ENCODE measurements at regions not wholly inside any gene's neighbourhood (a gene's known extent, or its start where the extent isn't known, plus 50 kb on each side); places are given as distances from the start of the nearest gene placed in this dataset.
"Not testable (repeated sequence)": the region's sequence is repeated elsewhere in the genome, so short reads cannot be mapped to it uniquely, and the experiment has no call there.

DNA sequence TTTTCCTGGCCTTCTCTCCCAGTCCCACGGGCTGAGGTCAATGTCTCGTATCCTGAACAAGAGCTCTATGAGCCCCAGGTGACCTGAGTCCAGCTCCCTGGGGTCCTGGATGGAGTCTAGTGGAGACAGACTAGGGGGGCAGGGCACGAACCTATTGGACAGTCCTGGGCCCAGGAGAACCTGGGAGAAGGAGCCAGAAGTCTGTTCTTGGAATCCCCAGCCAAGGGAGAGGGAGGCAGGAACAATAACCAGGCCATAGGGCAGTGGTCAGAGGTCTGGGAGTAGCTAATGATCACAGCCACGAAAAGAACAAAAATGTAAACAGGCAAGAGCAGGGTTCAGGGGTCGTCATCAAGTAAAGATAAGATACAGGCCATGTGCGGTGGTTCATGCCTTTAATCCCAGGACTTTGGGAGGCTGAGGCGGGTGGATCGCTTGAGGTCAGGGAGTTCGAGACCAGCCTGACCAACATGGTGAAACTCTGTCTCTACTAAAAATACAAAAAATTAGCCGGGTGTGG, 60.8 kb downstream of the COPRS start:
- DNase-seq (ENCODE audit: low read depth in 4 of 4, low spot score in 2 of 4) = no peak

DNA sequence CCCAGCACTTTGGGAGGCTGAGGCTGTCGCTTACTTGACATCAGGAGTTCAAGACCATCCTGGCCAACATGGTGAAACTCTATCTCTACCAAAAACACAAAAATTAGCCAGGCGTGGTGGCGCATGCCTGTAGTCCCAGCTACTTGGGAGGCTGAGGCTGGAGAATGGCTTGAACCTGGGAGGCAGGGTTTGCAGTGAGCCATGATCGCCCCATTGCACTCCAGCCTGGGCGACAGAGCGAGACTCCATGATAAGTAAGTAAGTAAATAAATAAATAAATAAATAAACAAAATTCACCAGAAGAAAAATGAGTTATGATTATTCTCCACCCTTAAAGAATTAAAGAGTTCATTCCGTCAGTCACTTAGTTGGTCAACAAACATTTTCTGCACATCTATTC, 63.1 kb downstream of the COPRS start:
- not testable (repeated sequence) for DNase-seq (ENCODE audit: low read depth in 4 of 4, low spot score in 2 of 4)

DNA sequence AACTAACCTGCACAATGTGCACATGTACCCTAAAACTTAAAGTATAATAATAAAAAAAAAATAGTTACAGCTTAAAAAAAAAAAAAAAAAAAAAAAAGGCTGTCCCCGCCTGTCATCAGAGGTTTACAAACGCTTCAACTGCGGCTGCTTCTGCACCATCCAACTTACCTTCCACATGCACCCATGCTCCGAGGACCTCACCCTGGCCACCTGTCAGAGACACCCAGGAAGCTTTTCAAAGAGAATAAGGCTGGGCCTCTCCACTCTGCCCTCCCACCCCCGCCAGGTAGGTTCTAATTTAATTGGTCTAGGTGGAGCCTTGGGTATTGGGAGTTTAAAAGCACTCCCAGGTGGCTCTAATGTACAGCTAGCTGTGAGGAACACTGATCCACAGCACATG, 64.9 kb downstream of the COPRS start:
- DNase-seq (ENCODE audit: low read depth in 4 of 4, low spot score in 2 of 4) = no peak

DNA sequence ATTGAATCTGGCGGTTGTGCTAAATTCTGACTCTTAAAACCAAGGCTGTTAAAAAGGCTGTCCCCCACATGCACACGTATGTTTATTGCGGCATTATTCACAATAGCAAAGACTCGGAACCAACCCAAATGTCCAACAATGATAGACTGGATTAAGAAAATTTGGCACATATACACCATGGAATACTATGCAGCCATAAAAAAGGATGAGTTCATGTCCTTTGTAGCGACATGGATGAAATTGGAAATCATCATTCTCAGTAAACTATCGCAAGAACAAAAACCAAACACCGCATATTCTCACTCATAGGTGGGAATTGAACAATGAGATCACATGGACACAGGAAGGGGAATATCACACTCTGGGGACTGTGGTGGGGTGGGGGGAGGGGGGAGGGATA, 65.4 kb downstream of the COPRS start:
- DNase-seq (ENCODE audit: low read depth in 4 of 4, low spot score in 2 of 4) = not testable (repeated sequence)

DNA sequence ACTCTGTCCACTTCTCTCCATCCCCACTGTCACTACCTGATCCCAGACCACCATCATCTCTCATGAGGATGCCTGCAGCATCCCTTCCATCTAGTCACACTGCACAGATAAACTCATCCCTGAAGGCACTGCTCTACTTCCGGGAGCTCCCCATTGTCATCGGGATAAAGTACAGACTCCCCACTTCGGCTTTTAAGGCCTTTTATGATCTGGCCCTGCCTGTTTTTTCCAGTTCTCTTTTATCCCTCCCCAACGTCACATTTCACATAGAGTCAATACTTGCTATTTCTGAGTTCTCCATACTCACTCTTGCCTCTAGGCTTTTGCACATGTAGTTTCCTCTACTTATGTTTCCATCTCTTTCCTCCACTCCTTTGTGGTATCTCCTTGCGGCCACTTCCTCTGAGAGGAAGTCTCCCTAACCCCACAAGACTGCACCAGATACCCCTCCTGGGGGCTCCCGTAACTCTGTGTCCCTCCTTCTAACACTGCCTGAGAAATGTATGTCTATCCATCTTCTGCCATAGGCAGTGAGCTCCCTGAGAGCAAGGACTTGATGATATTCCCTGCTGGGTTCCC, 66.9 kb downstream of the COPRS start:
- DNase-seq (ENCODE audit: low read depth in 4 of 4, low spot score in 2 of 4) = no peak

DNA sequence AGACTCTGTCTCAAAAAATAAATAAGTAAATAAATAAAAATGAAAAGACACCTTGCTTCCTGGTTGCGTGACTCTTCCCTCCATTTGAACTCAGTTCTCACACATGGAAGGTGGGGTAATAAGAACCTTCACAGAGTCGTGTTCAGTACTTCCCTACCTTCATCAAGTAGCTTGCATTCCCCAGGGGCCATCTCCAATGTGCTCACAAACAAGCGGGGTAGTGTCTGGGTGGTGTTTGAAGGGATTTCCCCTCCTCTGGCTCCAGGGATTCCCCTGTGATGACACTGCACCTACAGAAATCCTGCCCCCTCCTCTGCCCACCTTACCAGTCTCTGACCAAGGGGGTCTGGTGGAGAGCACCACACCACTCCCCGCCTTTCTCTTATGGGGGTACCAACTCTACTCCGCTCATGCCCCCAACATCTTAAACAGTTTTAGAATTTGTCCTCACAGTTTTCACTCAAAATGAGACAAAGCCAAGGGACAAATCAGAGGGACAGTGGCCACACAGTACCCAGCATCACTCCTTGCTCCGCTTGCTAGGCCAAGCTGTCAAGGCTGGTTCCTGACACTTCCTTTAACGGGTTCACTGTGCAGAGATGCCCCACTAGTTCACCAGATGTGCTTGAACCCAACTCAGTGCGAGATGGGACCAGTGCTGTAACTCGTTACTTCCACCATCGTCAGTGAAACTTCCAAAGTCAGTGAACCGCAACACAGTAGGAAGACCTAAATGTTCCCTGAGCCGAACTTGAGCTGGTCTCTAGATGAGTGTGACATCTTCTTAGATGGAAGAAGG, 69.1 kb downstream of the COPRS start:
- DNase-seq (ENCODE audit: low read depth in 4 of 4, low spot score in 2 of 4) = no peak

DNA sequence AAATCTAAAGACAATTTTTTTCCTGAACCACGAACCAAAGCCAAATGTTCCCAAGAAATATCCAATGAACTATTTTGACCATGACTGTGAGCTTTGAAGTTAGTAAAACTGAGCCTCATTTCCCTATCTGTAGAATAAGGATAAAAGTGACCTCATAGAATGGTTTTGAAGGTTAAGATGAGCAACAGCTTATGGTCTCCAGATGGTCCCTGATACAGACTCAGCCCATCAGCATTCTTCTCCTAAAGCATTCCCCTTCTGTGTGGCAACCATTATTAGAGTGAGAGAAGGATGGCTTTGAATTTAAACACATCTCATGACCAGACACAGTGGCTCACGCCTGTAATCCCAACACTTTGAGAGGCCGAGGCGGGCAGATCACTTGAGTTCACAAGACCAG, 70.1 kb downstream of the COPRS start:
- DNase-seq (ENCODE audit: low read depth in 4 of 4, low spot score in 2 of 4) = no peak

DNA sequence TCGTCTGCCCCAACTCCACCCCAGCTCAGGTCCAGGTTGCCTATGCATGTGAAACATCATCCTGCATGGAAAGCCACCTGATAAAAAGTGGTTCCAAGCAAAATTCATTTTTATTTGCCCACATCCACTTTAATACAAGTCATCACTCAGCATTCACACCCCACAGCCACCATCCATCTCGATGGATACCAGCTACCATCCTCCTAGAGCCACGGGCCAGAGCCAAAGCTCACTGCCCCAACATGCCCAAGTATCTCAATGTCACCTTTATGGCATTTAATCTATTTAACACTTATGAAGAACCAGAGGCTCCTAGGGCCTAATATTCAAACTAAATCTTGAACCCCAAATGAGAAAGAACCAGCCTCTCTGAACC, 70.5 kb downstream of the COPRS start:
- DNase-seq (ENCODE audit: low read depth in 4 of 4, low spot score in 2 of 4) = no peak

DNA sequence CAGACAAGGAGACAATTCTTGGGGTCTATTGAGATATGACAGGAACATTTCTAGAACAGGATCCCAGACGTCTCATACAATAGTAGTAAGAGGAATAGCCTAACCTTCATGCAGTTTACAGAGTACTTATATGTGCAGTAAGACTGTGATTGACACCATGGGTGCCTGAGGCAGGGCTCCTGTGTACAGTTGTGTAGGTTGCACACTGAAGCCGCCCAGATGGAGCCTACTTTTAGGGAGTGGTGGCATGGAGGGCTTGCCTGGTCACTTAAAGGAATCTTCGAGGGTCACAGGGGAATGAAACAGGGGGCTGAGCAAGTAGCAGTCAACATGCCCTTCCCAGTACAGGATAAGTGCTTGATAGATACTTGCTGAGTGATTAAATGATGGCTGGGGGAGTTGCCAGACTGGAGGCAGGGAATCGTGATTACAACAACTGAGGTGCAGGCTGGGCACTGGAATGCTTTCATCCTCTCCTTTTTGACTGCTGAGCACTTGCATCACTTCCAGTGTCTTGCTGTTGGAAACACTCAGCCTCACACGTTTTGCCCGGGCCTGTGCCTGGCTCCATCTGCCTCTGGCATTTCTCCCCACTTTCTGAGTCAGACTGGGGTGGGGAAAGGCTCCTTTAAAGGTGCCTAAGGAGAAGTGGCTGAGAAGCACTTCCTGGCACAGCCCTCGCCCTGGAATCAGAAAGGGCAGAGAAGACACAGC, 71.0 kb downstream of the COPRS start:
- no peak for DNase-seq (ENCODE audit: low read depth in 4 of 4, low spot score in 2 of 4)

DNA sequence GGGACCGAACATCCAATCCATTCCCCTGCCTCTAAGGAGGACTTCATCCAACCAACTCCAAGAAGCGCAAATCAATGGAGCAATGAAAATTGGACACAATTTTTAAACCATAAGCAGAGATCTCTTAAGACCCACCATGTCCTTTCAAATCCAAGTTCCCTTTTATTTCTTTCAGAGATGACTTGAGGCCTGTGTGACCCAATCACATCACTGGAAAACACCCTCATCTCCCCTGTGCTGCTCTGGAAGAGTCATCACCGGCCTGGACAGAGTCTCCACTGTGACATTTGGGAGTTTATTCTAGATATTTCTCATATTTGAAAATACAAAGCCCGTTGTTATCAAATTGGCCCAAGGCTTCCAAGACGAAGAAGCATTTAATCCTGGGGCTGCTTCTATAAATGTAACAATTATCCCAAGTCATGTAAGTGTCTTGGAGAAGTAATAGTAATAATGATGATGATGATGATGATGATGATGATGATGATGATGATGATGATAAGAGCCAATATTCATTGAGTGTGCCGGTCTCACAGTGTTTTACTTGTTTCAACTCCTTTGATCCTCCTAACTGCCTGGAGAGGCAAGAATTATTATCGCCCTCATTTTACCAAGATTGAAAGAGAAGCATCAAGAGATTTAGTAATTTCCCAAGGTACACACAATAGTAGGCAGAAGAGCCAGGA, 72.1 kb downstream of the COPRS start:
- no peak for DNase-seq (ENCODE audit: low read depth in 4 of 4, low spot score in 2 of 4)

DNA sequence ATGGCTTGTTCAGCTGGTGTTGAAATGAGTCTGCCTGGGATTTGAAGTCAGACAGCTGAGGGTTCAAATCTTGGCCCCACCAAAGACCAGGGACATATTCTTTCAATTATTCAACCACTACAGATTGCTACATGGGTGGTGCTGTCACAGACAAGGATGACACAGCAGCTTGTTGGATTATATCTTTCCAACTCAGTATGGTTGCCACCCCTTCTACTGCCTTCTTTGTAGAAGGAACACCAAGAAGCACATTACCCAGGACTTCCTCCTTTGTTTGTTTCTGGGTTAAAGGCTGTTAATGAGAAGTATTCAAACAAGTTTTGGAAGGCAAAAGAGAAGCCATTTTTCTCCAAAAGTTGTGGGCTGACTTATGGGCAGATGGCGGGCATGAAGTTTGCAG, 78.6 kb downstream of the COPRS start:
- no peak for DNase-seq (ENCODE audit: low read depth in 4 of 4, low spot score in 2 of 4)

DNA sequence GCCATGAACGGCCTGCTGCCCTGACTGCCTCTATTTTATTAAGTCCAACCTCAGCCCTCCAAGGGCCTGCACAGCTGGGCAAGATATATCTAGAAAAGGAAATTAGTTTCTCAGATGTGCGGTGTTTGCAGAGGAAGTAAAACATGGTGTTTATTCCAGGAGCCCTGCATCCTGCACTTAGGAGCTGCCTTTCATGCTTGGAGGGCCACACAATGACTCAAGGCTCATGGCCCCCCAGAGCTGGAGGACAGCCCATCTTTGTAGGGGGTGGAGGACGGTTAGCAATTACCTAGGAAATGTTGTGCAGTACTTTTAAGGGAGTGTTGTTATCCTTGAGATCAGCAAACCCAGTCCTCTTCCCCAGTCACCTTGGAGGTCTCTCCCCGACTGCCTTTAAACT, 80.5 kb downstream of the COPRS start:
- no peak for DNase-seq (ENCODE audit: low read depth in 4 of 4, low spot score in 2 of 4)

DNA sequence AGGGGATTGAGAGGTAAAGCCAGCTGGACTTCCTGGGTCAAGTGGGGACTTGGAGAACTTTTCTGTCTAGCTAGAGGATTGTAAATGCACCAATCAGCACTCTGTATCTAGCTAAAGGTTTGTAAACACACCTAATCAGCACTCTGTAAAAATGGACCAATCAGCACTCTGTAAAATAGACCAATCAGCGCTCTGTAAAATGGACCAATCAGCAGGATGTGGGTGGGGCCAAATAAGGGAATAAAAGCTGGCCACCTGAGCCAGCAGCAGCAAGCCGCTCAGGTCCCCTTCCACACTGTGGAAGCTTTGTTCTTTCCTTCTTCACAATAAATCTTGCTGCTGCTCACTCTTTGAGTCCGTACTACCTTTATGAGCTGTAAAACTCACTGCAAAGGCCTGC, 87.7 kb downstream of the COPRS start:
- not testable (repeated sequence) for DNase-seq (ENCODE audit: low read depth in 4 of 4, low spot score in 2 of 4)

DNA sequence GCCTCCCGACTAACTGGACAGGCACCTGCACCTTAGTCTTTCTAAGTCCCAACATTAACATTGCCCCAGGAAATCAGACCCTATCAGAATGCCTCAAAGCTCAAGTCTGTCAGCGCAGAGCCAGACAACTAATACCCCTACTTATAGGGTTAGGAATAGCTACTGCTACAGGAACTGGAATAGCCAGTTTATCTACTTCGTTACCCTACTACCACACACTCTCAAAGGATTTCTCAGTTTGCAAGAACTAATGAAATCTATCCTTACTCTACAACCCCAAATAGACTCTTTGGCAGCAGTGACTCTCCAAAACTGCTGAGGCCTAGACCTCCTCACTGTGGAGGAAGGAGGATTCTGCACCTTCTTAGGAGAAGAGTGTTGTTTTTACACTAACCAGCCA, 88.5 kb downstream of the COPRS start:
- DNase-seq (ENCODE audit: low read depth in 4 of 4, low spot score in 2 of 4) = not testable (repeated sequence)

DNA sequence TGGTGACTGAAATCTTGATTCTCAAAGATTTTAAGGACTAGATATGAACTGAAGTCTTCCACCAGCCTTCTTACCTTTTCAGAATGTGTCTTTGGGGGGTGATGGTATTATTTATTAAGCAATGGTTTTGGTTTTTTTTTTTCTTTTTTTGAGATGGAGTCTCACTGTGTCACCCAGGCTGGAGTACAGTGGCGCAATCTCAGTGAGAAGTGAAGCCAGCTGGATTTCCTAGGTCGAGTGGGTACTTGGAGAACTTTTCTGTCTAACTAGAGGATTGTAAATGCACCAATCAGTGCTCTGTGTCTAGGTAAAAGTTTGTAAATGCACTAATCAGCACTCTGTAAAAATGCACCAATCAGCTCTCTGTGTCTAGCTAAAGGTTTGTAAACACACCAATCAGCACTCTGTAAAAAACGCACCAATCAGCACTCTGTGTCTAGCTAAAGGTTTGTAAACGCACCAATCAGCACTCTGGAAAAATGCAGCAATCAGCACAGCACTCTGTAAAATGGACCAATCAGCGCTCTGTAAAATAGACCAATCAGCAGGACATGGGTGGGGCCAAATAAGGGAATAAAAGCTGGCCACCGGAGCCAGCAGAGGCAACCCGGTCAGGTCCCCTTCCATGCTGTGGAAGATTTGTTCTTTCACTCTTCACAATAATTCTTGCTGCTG, 97.1 kb downstream of the COPRS start:
- not testable (repeated sequence) for DNase-seq (ENCODE audit: low read depth in 4 of 4, low spot score in 2 of 4)

DNA sequence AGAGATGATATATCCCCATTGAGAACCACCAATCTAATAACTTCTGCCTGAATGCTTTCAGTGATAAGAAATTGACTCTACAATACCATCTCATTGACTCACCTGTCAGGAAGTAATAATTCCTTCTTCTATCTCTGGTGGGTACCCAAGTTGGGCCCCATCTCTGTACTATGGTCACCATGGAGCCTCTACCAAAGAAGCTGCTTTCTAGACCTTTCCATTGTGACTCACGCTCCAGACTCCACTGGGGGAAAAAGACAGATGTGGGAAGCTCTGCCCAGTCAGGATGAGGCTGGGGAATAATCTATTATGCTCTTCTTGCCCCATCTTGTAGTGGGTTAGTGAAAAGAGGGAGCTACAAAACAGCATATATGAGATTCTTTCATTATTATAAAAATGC, 100.4 kb downstream of the COPRS start:
- DNase-seq (ENCODE audit: low read depth in 4 of 4, low spot score in 2 of 4) = no peak

DNA sequence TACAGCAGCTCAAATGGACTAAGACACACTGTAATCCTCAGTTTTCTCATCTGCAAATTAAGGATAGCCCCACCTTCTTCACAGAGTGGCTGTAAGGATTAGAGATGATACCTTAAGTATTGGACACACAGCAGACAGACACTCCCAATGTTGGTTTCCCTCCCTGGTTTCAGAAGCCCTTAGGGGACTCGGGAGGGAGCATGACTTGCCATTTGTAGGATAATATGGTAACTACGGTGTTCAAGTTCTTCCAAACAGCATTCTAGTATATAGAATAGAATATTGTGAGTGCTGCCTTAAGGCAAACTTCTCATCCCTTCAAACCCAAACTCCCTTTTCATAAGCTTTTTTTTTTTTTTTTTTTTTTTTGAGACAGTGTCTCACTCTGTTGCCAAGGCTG, 101.9 kb downstream of the COPRS start:
- DNase-seq (ENCODE audit: low read depth in 4 of 4, low spot score in 2 of 4) = no peak

DNA sequence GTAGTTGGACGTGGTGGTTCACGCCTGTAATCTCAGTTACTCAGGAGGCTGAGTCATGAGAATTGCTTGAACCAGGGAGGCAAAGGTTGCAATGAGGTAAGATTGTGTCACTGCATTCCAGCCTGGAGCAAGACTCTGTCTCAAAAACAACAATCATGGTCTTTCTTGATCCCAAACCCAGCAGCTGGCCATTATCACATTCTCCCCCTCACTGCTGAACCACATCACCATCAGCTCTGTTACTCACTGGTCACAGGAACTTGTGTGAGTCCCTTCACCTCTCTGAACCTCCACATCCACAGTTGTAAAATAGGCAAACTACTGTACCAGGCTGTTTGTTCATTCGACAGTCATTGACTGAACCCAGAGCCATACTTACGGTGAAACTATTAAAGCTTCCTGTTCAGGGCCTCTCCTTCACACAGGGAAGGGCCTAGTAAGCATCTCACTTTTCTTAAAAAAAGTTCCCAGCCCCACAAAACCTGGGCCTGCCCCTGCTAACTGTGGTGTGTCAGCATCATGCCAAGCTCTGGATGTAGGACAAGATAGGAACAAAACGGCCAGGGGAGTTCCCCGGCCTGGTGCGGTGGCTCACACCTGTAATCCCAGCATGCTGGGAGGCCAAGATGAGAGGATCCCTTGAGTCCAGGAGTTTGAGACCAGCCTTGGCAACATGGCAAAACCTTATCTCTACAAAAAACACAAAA, 104.7 kb downstream of the COPRS start:
- DNase-seq (ENCODE audit: low read depth in 4 of 4, low spot score in 2 of 4) = no peak

DNA sequence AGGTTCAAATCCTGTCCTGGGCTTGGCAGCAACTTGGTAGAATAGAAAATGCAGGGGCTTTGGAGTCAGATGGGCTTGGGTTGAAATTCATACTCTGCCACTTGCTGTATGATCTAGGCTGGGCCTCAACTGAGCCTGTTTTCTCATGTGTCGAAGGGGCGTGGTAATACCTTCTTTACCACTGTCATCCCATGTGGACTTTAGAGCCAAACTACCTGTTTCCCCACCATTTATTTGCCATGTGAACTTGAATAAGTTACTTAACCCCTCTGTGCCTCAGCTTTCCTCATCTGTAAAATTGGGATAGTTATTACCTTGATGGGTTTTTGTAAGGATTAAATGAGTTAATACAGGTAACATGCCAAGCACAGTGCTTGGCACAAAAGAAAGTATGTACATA, 106.0 kb downstream of the COPRS start:
- DNase-seq (ENCODE audit: low read depth in 4 of 4, low spot score in 2 of 4) = no peak

DNA sequence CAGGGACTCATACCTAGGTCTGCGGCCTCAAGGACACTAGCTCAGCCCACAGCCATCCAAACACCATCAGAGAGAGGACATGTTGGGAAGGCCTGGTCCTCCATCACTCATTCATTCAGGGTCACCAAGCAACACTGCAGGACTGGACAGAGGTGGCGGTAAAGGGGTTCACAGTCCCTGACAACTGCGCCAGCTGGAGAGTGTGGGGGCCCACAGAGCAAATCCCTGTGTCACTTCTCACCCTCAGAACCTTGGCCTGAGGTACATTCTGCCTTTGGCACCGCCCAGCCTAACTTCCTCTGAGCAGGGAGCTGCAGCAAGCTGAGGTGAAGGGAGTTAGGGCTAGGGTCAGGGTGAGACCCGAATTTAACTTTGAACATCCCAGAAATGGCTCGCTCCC, 106.5 kb downstream of the COPRS start:
- no peak for DNase-seq (ENCODE audit: low read depth in 4 of 4, low spot score in 2 of 4)

Measured in left renal cortex interstitium (tissue), 4 donors.